CD1c-positive myeloid dendritic cell (primary cell): ENCODE measurements at regions not wholly inside any gene's neighbourhood (a gene's known extent, or its start where the extent isn't known, plus 50 kb on each side); places are given as distances from the start of the nearest gene placed in this dataset.

Source experiments
- DNase-seq: peaks from one replicate; pipeline ENCODE4 v3.0.0-alpha.2; 2016; ENCODE audit errors: extremely low spot score

GRCh38 chr11:24056051-24056450, 440.8 kb upstream of the LUZP2 start:
- no peak for DNase-seq

DNA sequence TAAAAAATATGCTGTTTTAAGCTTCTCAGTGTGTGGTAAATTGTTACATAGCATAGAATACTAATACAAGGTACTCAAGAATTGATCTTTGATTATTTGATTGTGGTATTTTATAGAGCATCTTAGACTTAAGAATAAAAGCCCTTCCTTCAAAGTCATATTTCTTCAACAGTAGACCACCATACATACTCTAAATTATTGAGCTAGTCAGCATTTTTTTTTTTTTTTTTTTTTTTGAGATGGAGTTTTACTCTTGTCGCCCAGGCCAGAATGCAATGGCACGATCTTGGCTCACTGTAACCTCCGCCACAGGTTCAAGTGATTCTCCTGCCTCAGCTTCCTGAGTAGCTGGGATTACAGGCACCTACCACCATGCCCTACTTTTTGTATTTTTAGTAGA, 436.7 kb upstream of the LUZP2 start:
- DNase-seq = no peak

DNA sequence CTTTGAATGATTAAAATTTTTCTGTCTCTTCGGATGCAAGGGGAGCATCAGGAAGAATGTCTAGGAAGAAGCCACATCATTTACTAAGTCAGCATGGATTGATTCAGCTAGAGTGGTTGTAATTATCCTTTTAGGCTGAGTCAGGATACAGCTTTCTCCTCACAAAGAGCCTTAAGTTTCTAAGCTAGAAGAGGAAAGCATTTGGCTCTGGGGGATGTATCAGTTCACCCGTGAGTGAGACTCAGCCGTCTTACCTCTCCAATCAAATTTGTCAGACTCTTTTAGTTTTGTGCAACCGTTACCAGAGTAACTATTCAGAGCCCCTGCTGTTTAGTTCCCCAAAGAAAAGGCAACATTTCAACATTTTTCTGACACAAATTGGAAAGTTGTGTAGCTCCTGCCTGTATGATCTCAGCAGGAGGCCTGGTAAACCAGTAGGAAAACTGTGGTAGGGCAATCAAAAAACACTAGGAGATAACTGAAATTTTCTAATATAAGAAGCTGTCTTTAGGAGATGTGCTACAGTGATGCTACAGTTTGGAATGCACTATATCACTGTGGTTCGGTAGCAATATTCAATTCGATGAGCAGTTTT, 432.4 kb upstream of the LUZP2 start:
- DNase-seq = no peak

DNA sequence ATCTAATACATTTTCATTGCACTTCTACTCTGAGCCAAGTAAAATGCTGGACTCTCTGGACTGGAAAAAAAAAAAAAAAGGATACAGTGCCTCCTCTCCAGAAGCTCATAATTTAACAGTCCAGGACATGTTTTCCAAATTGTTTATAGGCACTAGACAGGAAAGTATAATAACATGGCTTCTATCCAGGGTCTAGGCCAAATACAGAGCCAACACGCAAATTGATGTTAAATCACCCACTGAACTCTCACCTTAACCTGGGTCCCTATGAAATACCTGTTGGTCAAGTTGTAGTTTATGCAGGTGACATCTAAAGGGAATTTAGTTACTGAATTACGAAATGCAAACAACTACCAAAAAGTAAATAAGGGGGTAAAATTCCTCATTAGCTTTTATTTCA, 428.7 kb upstream of the LUZP2 start:
- DNase-seq = no peak

- DNase-seq = no peak
These were observed 426.4 kb upstream of the LUZP2 start for GRCh38 chr11:24070435-24070834.

- DNase-seq = no peak
These were observed 418.8 kb upstream of the LUZP2 start for GRCh38 chr11:24078018-24078417.

GRCh38 chr11:24082241-24082640, 414.6 kb upstream of the LUZP2 start:
- DNase-seq = no peak

DNA sequence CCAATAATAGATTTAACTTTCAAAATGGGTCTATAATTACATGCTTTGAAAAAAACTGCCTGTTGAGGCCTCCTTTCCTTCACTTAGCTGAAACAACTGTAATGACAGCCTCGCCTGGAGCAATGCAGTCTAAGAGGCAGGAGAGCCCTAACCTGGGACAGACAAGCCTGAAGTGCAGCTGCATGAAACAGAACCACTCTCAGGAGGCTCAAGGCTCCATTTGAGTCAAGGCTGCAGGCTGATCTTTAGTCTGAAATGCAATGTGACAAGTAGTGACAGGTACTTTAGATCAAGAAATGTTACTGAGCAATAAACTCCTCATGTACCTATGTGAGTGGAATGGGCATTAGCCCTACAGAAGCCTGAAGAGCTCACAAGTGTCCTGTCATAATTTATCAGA, 414.0 kb upstream of the LUZP2 start:
- DNase-seq = no peak

DNA sequence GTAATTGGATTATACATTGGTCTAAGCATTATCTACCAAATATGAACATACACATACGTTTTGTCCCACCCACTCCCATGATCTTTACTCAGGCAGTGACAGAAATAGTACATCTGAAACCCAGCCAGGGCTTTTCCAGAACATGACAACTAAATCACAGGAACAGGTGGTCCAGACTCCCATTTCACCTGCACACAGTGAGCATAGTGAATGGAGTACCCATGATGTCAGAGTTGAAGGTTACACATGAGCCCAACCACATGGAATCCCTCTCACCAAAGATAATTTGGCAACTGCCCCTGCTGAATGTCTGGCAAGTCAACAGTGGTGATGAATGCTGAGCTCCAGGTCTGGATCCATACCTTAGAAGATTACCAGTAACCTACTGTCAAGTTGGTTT, 411.9 kb upstream of the LUZP2 start:
- DNase-seq = no peak

DNA sequence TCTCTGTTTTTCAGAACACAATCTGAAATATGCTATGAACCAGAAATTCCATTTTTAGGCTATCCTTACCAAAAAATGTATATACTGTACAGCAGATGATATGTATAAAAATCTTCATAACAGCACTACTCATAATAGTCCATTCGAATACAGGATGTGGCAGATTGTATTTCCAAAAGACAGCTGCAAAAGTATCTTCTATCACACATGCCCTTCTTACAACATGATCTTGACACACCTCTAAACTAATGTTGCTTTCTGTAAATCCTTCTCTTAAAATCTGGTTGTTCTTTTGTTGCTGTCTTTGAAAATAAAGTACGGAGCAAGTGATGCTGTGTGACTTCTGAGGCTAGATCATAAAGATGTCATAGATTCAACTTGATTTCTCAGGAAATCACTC, 409.9 kb upstream of the LUZP2 start:
- DNase-seq = no peak

- DNase-seq = no peak
These were observed 405.3 kb upstream of the LUZP2 start for GRCh38 chr11:24091594-24091993.

GRCh38 chr11:24093375-24093774, 403.5 kb upstream of the LUZP2 start:
- DNase-seq = no peak

DNA sequence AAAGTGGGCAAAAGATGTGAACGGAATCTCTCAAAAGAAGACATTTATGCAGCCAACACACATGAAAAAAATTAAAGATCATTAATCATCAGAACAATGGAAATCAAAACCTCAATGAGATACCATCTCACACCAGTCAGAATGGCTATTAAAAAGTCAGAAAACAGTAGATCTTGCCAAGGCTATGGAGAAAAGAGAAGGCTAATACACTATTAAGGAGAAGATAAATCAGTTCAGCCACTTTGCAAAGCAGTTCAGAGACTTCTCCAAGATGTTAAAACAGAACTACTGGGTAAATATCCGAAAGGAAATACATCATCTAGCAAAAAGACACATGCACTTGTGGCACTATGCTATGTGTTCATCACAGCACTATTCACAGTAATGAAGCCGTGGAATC, 388.2 kb upstream of the LUZP2 start:
- no peak for DNase-seq

GRCh38 chr11:24122291-24122690, 374.6 kb upstream of the LUZP2 start:
- no peak for DNase-seq

- no peak for DNase-seq
These were observed 372.0 kb upstream of the LUZP2 start for GRCh38 chr11:24124876-24125275.

GRCh38 chr11:24131698-24132097, 365.2 kb upstream of the LUZP2 start:
- DNase-seq = no peak

- DNase-seq = no peak
These were observed 364.4 kb upstream of the LUZP2 start for GRCh38 chr11:24132471-24132870.

DNA sequence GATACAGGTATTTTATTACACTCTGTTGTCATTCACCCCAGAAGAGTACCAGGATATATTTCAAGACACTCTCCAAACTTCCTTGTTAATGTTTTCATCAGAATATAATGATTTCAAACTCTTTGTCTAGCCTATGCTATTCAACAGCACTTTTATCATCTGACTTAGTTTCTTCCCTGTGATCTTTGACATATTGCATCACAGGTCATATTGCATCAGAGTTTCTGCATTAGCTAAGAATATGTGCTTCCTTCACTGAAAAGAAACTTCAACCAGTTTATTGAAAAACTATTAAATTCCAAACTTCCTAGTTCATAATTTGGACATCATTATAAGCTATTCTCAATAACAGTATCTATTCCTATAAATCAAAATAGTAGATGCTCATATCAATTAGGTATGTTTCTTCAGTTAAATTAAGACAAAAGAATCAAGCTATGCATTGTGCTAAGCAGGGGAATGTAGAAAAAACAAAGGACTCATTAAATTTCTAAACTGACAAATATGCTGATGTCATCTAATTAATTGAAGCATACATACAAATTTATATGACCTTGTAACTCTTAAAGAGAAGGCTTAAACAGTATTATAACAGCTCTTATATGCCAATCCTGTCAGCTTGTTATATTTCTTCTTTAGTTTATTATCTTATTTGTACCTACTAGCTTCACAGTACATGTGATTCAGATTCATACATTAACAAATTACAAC, 361.8 kb upstream of the LUZP2 start:
- no peak for DNase-seq

DNA sequence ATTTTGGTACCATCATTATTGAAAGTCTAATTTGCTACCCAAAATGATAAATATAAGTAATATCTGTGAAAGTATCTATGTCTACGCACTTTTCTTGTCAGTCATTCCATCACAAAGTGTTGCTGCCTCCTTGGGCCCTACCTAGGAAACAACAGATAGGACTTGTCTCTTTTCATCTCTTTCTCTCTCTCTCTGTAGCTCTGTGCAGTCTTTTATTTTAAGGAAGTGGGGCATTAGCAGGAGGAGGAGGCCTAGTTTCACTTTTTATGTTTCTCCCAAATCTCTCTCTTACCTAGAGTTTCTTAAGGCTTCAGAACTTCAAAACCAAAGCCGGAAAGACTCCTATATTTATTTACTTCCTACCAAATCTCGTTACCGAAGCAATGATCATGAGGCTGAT, 354.8 kb upstream of the LUZP2 start:
- no peak for DNase-seq

DNA sequence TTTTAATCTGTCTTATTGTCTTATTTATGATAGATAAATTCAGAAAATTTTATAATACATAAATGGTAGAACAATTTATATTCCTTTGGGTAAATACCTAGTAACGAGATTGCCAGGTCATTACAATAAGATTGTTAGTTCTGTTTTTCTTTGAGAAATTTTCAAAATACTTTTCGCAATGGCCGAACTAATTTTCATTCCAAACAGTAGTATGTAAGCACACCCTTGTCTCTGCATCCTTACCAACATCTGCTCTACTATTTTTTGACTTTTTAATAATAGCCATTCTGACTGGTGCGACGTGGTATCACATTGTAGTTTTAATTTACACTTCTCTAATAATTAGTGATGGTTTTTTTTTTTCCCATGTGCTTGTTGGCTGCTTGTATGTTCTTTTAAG, 351.4 kb upstream of the LUZP2 start:
- DNase-seq = no peak

DNA sequence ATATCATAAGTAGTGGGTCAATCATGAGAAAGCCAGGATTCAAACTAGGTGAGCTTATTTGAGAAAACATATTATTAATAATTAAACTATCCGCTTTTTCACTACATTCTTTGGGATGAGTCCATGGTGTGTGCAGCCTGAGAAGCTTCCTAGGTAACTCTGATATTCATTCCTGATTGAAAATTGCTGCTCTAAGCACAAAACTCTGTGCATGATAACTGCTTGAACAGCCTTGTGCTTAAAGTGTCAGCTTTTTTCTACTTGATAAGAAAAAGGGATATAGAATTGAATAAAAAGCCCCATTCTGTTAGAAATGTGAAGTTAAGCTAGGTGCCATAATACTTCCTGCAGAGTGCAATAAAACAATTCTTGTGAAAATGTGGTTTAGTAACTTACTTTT, 343.5 kb upstream of the LUZP2 start:
- DNase-seq = no peak

GRCh38 chr11:24155792-24156191, 341.1 kb upstream of the LUZP2 start:
- no peak for DNase-seq

GRCh38 chr11:24157316-24157715, 339.5 kb upstream of the LUZP2 start:
- DNase-seq = no peak

GRCh38 chr11:24161587-24161986, 335.3 kb upstream of the LUZP2 start:
- DNase-seq = no peak
